Fibroblast of lung (primary cell): ENCODE measurements at regions not wholly inside any gene's neighbourhood (a gene's known extent, or its start where the extent isn't known, plus 50 kb on each side); places are given as distances from the start of the nearest gene placed in this dataset.

ENCODE experiments used
- CTCF ChIP-seq, 2 donors: IDR thresholded peaks in 1 of 2; conservative IDR thresholded peaks in 1 of 2; 1 replicate in 1 of 2; 2 replicates in 1 of 2; pipeline ENCODE4 v1.5.1; 2011 to 2012; ENCODE audit warnings: low read length in 2 of 2, control low read depth in 1 of 2, inconsistent platforms in 1 of 2, low read depth in 1 of 2, mild to moderate bottlenecking in 1 of 2
- EZH2 ChIP-seq: IDR thresholded peaks from 2 replicates; pipeline ENCODE4 v1.5.1; 2012; ENCODE audit warnings: low read length, control low read depth, mild to moderate bottlenecking; ENCODE audit errors: missing control alignments

- TF ChIP-seq CTCF (conservative IDR thresholded peaks at IDR 0.05 in 1 of 2, IDR thresholded peaks at IDR 0.05 in 1 of 2; ENCODE audit: low read depth in 1 of 2, low read length in 2 of 2) (no peak), EZH2 (no peak)
Observed at GRCh38 chr20:17827759-17828559, 128.2 kb downstream of the BANF2 start.
